GM03348 (cell line): ENCODE measurements at regions not wholly inside any gene's neighbourhood (a gene's known extent, or its start where the extent isn't known, plus 50 kb on each side); places are given as distances from the start of the nearest gene placed in this dataset.
A peak's percentile ranks its signal among the peaks of the same experiment; 100 is the strongest.
"Not testable (repeated sequence)": the region's sequence is repeated elsewhere in the genome, so short reads cannot be mapped to it uniquely, and the experiment has no call there.

ENCODE experiments used
- DNase-seq: peaks from one replicate; pipeline ENCODE4 v3.0.0; 2012; ENCODE audit warnings: low spot score

DNA sequence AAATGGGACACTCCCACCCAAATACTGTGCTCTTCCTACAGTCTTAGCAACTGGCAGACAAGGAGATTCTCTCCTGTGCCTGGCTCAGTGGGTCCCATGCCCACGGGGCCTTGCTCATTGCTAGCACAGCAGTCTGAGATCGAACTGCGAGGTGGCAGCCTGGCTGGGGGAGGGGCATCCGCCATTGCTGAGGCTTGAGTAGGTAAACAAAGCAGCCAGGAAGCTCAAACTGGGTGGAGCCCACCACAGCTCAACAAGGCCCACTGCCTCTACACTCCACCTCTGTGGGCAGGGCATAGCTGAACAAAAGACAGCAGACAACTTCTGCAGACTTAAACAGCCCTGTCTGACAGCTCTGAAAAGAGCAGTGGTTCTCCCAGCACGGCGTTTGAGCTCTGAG, 174.8 kb downstream of the COL12A1 start:
- DNase-seq, result not testable (repeated sequence)

DNA sequence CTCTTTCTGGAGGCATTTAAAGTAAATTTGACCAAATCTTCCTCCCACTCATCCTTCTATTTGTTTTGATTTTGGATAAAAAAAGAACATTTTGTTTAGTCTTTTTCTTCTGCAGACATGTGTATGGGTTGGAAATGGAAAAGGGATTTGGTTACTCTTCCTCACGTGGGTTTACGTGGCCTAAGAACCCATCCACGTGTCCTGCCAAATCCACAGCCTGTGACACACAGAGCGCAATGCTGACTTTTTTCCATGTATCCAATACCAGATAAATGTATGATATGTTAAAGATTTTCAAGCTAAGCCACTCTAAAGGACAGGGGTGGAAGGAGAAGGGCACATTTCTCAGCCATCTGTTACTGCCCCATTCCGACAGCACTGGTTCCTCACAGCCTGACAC, 176.5 kb downstream of the COL12A1 start:
- DNase-seq, result no peak

DNA sequence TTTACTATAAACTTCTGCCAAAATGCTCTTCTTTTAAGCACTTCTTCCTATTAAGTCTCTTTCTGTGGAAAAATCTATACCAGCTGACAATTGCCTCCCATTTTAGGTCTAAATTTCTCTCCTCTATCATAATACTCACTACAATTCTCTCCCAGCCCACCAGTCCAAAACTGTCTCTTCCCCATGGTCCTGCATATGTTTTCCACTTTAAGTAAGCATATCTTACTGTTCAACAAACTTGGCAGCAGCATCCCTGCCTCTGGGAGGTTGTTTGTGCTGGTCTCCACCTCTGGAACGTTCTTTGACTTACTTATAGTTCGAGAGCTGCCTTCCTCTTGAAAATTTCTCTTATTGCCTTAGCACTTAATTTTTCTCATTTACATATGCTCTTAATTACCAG, 180.5 kb downstream of the COL12A1 start:
- no peak for DNase-seq

DNA sequence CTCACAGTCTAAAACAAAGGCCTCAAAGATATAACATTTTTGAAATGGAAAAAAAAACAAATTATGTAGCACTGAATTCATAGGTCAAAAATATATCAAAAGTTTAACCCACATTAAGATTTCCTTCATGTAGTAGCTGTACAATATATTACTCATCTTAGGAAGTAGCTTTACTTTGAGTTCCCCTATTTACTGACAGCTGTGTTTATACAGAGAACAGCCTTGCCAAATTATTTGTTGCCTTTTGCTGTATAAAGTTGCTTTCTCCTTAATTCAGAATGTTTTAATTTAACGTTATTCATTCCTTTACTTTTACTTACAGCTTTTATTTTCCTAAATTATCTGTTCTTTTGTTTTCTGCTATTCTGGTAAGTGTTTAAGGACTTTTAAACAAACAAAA, 181.0 kb downstream of the COL12A1 start:
- no peak for DNase-seq

DNA sequence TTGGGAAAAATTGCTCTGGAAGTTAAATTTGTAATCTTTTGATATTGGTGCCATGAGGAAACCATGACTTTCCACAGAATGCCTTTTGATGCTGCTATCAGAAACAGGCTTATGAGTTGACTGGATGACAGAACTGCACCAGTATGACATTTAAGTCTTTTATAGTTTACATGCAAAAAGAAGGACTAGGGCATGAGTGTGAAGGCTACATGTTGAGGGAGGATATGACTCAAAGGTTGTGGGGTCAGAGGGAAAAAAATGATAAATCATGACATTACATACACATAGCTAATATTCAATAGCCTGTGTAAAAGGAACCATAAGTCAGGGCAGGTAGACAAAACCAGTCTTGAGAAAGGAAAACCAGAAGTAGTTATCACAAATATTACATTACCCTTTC, 182.2 kb downstream of the COL12A1 start:
- DNase-seq, result no peak

DNA sequence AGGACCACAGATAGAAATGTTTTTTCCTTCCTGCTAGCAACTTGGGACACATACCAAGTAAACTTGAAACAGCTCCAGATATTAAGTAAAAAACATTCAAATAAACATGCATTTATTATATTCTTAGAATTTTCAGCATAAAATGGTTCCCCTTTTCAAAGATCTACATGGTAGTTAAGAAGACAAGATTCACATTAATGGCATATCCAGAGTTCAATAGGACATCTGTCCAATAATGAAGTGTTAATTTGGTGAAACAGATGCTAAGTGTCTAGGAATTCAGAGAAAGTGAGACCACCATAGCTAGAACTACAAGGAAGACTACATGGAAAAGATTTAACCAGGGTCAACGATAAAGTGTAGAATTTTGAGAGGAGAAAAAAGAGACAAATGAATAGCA, 184.9 kb downstream of the COL12A1 start:
- DNase-seq, result no peak

DNA sequence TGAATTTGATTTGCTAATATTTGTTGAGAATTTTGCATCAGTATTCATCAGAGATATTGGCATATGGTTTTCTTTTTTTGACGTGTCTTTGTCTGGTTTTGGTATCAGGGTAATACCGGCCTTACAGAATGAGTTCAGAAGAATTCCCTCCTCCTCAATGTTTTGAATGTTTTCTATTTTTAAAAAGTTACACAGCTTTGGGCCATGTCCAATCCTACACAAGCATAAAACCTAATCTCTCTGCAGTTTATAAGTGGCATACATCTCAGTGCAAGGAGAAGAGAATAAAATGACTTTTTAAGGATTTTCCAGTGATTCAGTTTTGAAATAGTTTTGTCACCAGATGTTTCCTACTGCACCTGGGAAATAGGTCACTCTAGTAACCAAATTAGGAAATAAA, 185.5 kb downstream of the COL12A1 start:
- DNase-seq, result no peak

DNA sequence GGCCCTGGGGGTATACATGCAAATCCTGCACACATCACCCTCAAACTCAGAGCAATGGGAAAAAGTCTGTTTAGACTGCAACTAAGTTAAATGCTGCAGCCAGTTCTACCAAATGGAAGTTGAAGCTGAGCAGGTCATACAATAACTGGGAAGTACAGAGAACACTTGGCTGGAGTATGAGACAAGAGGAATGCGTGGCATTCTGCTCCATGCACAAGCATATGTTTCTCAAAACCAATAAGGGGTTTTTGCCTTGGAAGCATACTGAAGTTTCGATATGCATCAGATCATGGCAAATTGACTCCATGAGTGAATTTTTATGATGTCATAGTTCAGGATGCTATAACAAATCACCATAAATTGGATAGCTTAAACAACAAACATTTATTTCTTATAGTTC, 193.8 kb downstream of the COL12A1 start:
- peak; percentile 36 for DNase-seq

DNA sequence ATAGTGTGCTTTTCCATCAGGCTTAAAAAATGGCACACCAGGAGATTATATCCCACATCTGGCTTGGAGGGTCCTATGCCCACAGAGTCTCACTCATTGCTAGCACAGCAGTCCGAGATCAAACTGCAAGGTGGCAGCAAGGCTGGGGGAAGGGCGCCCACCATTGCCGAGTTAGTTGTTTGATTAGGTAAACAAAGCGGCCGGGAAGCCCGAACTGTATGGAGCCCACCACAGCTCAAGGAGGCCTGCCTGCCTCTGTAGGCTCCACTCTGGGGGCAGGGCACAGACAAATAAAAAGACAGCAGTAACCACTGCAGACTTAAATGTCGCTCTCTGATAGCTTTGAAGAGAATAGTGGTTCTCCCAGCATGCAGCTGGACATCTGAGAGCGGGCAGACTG, 201.9 kb downstream of the COL12A1 start:
- not testable (repeated sequence) for DNase-seq

DNA sequence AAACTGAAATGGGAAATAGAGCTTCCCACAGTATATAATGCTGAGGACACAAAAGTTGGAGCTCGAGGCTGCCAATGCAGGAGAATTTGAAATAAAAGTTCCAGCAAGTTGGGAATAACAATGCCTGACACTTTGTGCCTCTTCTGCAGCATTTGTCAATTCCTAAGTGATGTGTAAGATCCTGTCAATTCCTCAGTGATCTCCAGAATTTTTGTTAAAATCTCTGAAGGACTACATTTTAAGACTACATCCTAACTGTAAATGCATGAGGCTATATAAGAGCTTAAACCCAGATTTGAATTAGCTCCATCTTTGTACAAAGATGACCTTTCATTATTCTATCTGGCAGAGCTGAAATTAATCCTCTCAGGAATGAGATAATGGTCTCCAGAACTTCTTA, 208.2 kb downstream of the COL12A1 start:
- DNase-seq, result no peak

DNA sequence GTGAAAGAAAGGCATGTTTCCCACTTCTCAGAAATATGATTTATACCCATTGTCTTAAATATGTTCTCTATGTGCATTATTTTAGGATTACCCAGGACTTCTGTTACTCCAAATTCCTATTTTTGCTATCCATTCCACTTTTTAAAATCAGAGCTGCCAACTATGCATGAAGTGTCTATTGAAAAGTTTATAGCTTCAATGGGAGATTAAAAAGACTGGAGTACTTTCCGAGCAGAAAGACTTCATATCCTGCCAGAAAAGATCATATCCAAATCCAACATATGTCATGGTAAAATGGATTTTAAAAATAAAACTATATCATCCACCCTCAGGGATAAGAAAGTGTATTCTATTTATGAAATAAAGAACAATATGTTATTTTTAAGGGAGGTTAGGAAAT, 212.7 kb downstream of the COL12A1 start:
- DNase-seq, result no peak

DNA sequence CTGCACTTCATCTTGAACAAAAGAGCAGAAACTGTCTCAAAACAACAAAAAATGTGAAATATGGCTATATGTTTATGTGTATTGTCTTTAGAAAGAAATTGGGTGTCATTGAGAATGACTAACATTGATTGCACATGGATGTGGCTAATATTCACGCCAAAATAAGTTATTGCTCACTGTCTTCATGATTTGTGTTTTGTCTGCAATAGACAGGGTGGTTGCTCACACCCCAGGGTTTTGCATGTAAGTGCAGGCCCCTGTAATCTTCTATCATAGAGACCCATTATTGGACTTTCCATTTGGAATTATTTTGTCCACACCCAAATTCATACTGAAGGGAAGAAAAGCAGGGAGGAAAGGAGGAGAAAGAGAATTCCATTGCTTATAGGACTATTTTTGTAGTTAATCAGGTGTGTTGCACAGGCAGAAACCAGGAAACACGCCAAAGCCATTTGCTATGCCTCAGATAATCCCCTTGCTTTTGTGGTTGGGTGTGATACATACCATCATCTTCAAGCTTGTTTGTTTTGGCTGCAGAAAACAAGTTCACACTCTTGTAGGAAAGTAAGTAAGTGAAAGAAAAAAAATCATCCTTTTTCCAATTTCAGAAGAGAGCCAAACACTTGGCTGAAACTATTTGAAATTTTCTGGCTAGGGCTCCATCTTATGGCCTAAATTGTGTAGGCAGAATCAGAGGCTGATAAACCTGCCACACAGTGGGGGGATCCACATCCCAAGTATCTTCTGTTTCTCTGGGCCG, 214.1 kb downstream of the COL12A1 start:
- DNase-seq, result peak; percentile 16

DNA sequence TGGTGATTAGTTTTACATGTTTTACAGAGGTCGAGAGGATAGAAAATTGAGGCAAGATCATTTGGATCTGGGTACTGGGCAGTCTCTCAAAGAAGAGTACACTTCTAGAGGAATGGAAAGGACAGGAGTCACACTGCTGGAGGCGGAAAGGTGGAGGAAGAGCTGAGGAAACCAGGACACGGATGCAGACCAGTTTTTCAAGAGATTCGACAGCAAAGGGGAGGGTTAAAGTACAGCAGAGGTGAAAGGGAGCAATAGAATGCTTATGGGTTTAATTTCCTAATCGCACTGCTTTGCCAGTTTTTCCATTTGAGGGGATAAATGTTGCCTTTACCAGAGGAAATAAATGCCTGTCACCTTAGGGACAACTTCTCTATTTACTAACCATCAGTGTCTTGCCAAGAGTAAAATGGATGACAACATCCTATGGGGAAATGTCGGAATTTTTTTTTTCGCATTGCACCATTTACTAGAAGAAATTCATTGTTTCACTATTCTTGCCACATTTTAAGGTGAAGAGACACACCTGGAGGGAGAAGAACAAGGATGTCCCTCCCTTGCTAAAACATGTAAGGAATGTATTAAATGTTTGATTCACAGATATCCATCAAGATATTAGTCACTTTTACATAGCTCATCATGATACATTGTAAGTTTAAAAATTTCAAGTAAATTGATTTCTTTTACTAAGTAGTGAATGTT, 226.6 kb downstream of the COL12A1 start:
- DNase-seq, result no peak

DNA sequence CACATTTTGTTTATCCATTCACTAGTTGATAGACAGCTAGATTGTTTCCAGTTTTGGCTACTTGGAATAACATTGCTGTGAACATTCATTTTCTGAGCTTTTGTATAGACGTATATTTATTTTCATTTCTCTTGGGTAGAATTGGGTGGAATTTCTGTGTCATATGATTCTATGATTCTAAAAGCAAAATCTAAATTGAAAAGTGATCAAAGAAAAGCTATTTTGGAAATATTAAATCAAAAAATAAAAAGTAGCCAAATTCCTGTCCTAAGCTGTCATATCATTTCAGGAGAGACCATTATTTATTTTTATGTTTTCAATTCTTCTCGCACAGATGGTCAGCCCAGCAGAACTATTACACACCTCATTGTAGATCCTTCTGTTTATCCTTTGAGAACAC, 229.2 kb downstream of the COL12A1 start:
- no peak for DNase-seq

DNA sequence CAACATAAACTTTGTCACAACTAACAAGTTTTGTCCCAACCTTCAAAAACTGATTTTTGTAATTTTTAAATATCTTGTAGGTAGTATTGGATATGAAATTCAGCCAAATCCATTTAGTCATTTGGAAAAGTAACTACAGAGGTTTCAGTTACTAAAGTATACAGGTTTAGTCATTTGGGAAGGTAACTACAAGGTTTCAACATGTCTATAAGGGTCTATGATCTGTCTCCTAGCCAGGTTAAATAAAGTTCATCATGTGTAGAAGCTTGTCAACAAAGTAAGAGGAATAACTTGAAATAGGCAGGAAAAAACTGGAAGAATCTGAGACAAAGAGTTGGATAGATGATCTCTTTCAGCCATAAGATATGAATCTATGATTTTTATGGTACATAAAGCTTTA, 229.8 kb downstream of the COL12A1 start:
- DNase-seq, result no peak

DNA sequence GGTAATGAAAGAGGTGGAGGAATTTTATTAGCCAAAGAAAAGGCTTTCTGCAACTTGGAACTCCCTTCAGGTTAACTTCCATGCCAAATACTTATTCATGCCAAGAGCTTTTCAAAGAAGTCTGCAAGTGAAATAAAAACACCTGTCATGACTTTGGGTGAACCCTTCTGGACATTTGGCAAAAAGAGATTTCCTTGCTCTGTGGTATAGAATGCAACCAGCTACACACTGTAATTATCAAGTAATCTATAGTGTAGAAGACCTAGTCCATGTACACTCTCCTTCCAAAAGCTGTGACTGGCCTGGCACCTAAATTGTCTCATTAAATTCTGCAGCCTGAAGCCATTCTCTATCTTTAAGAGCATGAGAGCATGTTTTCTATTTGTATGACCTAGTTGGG, 232.3 kb downstream of the COL12A1 start:
- DNase-seq, result no peak

DNA sequence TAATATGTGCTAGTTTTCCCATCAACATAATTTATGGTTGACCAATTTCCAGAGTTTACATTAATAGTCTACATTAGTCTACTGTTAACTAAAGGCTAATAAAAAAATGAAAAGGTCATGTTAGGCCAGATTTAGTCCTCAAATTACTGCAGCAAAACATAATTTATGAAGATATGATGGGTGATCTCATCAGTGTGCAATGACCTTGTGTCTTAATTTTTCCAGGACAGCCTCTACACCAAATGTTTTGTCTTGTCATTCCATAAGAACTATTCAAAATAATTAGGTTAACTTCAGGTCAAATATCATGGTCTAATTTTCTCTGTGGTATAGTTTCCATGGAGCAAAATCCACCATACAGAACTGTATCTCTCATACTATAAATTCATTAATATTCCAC, 234.2 kb downstream of the COL12A1 start:
- DNase-seq, result peak; percentile 11

DNA sequence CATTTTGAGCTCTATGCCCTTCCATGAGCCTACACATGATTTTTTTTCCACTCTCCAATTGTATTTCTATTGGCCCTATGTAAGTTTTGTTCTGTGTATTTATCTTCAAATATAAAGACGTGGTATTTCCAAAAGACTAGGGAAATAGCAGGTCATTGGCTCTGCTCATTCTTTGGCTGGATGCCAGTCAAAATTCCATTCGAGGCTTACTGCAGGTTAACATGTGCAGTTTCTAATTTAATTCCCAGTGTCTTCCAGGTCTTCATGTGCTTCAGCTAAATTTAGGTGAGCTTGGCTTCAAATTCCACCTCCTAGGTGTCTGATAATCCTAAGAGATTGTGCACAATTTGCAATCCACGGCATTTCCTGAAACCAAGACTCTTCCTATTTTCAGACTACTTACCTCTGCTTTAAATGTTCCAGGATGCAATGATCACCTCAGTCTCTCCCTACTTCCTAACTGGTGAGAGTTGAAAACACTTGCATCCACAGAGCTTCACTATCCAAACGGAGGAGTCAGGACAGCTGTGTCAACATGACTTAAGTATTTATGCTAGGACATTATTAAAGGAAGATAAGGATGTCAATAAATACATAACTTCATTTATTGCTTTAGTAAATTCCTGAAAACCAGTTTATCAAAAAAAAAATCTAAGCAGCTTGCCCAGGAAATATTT, 236.1 kb downstream of the COL12A1 start:
- no peak for DNase-seq

DNA sequence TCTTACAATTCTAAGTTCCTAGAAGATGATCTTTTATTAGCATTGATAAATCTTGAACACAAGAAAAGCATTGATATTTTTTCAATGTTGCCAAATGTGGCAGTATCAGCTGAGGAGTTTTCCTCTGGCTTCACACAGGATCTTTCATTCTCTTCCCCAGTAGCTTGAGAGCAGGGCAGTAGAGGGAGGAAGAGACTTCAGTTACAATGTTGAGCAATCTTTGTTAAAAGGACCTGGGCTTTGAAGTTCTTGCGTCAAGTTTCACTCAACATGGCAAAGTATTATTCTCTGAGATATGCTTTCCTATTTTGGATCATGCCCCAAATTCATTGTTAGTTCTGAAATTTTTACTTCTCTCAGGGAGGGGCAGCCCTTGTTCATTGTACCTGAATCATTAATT, 238.0 kb downstream of the COL12A1 start:
- DNase-seq, result no peak

DNA sequence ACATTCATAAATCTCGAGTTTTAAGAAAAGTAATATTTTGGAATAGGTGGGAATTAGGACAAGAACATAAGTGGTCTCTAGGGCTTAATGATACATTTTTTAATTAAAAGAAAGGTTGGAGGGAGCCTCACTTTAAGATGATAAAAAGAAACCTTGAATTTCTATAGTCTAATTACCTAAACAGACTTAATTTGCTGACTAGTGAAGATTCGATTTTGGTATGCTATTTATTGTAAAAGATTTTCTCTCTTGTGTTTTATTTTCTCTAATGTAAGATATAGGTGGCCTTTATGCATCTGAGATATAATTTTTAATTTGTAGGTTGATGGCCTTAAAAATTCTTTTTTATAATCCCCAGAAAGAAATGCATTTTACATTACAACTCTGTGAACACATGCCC, 239.1 kb downstream of the COL12A1 start:
- DNase-seq, result no peak

DNA sequence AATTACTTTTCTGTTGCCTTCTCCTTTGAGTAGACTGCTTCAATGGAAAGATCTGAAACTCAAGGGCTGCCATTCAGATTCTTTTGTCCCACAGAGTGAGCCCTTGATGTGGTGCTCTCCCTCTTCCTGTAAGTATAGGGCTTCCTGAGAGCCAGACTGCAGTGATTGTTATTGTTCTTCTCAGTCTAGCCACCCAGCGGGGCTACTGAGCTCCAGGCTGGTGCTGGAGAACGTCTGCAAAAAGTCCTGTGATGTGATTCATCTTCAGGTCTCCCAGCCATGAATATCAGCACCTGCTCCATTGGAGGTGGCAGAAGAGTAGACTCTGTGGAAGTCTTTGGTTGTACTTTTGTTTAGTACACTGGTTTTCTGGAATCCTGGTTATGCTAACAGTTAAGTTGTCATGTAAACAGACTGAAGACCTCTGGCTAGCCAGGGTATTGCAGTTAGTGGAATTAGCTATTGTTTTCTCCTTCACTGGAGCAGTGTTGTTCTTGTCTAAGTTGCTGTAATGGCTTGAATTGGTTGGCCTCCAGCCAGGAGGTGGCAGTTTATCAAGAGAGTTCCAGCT, 240.9 kb downstream of the COL12A1 start:
- DNase-seq, result no peak

DNA sequence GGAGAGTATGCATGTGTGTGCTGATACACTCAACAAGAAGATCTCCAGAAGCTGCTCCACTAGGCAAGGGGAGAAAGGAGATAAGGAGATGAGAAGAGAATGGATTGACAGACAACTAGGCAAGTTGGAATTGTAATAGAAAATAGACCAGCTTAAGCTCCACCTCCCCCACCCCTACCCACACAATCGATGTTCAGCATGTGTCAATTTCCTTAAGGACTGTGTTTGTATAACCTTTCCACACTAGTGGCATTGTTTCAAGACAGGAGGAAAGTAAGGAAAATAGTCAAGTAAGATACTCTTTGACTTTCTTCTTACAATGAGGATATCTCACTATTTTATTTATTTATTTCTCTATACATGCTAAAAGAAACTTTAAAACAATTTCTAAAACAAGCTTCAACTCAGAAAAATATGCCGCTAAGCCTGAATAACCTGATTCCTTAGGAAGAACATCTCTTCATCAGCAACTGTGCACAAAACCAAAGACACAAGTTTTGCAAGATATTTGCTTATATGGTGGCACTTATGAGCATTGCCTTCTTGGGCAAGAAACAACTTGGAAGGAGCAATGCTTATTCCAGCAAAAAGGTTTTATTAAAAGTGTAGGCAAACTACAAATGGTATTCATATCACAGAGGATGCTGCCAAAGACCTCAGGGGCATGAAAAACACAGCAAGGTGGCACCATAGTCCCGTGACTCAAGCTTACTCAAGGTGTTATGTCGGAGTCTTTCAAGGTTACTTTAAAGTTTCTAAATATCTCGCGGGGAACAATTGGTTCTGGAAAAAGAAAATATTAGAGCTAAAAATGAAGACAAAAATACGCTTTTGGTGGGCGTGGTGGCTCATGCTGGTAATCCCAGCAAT, 249.1 kb downstream of the COL12A1 start:
- DNase-seq, result no peak
